ENCODE measurements at regions not wholly inside any gene's neighbourhood (a gene's known extent, or its start where the extent isn't known, plus 50 kb on each side); places are given as distances from the start of the nearest gene placed in this dataset.

- no peak for DNase-seq (ENCODE audit: low read depth)
Observed at GRCh38 chr3:63046152-63046551, 170.9 kb upstream of the CADPS start.

GRCh38 chr3:63046580-63046979 lies 171.4 kb upstream of the CADPS start:
- no peak for DNase-seq (ENCODE audit: low read depth)

- no peak for DNase-seq (ENCODE audit: low read depth)
Observed at GRCh38 chr3:63047068-63047467, 171.9 kb upstream of the CADPS start.

GRCh38 chr3:63048367-63049326 lies 173.4 kb upstream of the CADPS start:
- peak; percentile 41 for DNase-seq (ENCODE audit: low read depth)

GRCh38 chr3:63050548-63051177 lies 175.4 kb upstream of the CADPS start:
- peak; percentile 79 for DNase-seq (ENCODE audit: low read depth)

- DNase-seq (ENCODE audit: low read depth), result peak; percentile 92
Observed at GRCh38 chr3:63051920-63052319, 176.7 kb upstream of the CADPS start.

GRCh38 chr3:63056932-63057331 lies 181.7 kb upstream of the CADPS start:
- DNase-seq (ENCODE audit: low read depth), result no peak

GRCh38 chr3:63060412-63060811 lies 185.2 kb upstream of the CADPS start:
- no peak for DNase-seq (ENCODE audit: low read depth)

GRCh38 chr3:63061449-63061848 lies 186.2 kb upstream of the CADPS start:
- no peak for DNase-seq (ENCODE audit: low read depth)

- no peak for DNase-seq (ENCODE audit: low read depth)
Observed at GRCh38 chr3:63064209-63064755, 189.1 kb upstream of the CADPS start.

- peak; percentile 64 for DNase-seq (ENCODE audit: low read depth)
Observed at GRCh38 chr3:63067999-63068645, 192.9 kb upstream of the CADPS start.

GRCh38 chr3:63069806-63070475 lies 194.7 kb upstream of the CADPS start:
- DNase-seq (ENCODE audit: low read depth), result no peak

- no peak for DNase-seq (ENCODE audit: low read depth)
Observed at GRCh38 chr3:63070476-63070810, 195.2 kb upstream of the CADPS start.

- no peak for DNase-seq (ENCODE audit: low read depth)
Observed at GRCh38 chr3:63076357-63076756, 201.1 kb upstream of the CADPS start.

GRCh38 chr3:63086190-63086589 lies 191.9 kb upstream of the SYNPR start:
- DNase-seq (ENCODE audit: low read depth), result no peak

- DNase-seq (ENCODE audit: low read depth), result no peak
Observed at GRCh38 chr3:63089007-63089750, 188.9 kb upstream of the SYNPR start.

GRCh38 chr3:63089751-63090132 lies 188.4 kb upstream of the SYNPR start:
- DNase-seq (ENCODE audit: low read depth), result no peak

GRCh38 chr3:63090656-63091055 lies 187.5 kb upstream of the SYNPR start:
- no peak for DNase-seq (ENCODE audit: low read depth)

- DNase-seq (ENCODE audit: low read depth), result no peak
Observed at GRCh38 chr3:63092515-63092914, 185.6 kb upstream of the SYNPR start.

- no peak for DNase-seq (ENCODE audit: low read depth)
Observed at GRCh38 chr3:63094642-63095408, 183.3 kb upstream of the SYNPR start.

Data from EH (cell line).